ENCODE measurements at regions not wholly inside any gene's neighbourhood (a gene's known extent, or its start where the extent isn't known, plus 50 kb on each side); places are given as distances from the start of the nearest gene placed in this dataset.

DNA sequence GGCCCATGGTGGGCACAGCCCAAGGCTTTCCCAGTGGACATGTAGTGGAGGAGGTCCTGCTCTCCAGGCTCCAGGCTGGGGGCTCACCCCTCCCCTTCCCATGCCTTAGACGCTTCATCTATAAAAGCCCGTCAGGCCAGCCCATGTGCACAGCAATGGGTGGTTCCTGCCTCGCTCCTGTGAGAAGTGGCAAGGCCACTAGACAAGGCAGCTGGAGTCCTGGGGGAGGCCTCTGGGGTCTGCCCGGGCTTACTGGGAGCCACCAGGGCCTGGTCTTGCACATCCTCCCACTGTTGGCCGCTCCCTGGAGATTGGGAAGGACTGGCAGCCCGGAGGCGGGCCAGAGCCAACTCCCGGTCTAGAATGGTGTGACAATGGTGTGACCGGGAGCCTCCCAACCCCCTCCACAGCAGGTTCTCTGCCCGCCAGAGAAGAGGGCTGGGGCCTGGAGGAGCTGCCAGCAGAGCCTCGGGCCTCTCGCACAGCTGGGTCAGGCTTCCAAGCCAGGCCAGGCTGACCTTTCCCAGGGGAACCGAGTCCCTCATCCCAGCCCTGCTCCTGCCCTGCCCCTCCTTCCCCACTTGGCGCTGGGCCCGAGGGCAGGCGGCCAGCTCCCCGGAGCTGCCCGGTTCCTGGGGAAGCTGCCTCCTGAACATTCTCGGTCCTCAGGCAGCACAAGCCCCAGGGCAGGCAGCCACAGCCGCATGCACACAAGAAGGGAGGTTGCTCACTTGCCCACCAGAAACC is 97.9 kb downstream of the RFLNA start:
- no peak for DNase-seq

DNA sequence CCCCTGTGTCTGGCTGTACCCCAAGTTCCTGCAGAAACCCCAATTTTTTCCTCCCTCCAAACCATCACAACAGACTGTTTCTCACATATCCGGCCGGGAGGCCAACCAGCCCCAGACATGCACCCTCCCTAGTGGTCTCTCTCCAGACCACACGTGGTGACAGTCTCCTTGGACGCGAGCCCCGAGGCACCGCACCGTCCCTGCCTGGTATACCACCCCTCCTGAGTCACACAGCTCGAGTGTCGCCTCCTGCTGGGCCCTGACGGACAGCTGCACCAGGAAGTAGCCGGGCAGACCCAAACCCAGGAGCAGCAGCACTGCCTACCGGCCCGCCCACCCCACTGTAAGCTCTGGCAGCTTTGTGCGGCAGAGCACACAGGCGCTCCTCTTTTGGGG is 97.4 kb downstream of the RFLNA start:
- no peak for DNase-seq

DNA sequence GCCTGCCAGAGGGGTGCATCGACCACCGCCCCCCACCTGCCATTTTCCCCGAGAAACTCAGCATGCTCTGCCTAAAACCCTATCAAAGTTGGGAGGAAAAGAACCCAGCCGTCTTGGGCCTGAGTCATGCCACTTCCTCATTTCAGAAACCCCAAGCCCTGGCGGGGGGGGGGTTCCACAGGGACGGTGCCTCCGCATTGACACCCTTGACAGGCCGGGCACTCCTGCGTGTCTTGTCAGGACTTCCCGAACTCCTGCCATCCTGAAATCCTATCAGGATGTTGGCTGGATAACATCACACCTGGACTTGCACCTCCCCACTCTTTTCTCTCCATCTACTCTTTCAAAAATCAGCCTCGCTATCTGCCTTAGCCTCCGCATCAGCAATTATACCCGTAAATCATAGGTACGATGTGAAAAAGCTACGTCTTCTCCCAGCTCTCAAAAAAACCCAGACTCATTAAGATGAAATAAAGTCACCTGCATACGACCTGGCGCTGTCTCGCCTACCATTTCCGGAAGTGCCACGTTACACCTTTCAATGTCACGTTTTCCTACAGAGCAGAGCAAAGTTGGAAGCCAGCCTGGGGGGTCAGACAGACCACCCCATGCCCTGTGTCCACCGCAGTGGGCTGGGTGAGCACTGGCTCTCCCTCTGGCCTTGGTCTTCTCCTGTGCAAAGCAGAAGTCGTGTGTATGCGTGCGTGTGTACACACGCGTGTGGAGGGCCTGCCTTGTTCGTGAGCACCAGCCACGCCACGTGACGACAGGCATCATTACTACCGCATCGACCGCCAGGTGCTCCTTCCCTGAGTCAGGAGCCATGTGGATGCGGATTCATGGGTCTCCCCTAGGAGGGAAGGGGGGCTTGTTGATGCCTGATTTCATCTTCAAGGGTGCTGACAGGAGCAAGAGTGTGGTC is 96.7 kb downstream of the RFLNA start:
- peak; percentile 29 for DNase-seq

DNA sequence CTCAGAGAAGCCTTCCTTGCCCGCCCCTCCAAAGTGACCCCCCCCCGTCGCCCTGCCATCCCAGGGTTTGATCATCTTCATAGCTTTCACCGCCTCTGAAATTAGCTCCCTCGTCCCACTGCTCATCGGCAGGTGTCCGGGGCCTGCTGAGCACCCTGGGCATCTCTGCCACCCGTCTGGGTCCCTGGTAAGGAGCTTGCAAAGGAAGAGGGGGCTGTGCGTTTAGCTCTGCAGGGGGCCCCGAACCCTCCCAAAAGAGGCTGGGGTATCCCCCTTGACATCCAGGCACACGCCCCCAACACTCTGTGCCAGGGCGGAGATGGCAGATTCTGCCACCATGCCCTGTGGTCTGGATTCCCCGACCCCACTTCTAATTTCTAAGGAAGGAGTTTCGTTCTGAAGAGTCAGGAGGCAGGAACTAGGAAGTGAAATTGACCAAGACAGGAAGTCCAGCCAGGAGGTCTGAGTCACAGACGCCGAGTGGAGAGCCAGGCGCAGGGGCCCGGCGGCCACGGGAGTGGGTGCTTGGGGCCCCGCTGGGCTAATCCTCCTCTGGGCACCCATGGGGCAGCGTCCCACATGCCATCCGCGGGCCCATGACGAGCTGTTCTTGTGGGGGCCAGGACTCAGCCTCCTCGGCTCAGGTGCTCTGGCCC is 95.7 kb downstream of the RFLNA start:
- DNase-seq: peak; percentile 12

DNA sequence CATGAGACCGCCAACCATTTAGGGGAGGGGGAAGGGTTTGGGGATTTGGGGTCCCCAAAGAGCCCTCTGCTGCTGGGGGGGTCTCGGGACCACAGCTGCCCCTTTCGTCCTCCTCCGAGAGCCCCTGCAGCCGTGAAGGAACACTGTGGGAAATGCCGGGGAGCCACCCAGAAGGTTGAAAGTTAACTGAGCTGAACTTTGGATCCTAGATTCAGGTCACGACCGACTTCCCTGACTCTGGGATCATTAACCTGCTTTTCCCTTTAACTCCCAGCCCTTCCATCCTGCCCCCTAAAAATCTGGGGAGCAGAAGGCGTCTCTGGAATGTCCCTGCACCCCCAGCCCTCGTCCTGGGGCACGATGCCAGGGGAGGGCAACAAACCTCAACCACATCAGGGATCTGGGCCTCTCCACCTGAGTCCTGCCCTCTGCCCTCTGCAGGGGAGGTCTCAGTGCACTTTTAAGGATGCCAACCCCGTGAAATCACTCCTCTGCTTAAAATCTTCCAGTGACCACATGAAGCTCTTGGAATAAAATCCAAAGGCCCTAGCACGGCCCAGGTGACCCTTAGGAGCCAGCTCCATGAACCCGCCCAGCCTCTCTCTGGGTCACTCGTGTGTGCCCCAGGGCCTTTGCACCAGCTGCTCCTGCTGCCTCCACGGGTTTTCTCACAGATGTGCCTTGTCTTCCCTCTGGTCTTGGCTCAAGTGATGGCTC is 95.0 kb downstream of the RFLNA start:
- no peak for DNase-seq

DNA sequence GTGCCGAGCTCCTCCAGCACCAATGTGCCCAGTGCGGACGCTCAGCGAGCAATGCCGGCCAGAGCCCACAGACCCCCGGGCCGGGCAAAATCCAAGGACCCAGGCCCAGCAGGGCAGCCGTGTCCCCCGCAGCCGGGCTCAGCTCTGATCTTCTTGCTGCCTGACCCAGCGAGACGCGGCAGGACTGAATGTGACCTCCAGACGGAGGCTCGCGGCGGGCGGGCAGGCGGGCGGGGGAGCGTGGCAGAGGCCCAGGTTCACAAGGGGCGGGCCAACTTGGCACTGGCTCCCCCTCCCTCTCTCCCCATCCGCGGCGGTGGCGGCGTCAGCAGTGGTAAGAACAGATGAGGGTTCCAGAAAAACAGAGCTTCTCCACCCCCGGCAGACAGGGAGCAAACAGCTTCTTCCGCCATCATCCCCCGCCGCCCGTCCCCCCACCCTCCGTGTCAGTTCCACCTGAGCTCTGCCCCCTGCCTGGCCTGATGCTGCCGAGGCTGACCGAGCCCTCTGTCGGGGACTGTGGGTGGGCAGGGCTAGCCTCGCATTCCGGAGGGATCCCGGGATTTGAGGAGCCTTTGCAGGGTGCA is 94.3 kb downstream of the RFLNA start:
- peak; percentile 59 for DNase-seq

DNA sequence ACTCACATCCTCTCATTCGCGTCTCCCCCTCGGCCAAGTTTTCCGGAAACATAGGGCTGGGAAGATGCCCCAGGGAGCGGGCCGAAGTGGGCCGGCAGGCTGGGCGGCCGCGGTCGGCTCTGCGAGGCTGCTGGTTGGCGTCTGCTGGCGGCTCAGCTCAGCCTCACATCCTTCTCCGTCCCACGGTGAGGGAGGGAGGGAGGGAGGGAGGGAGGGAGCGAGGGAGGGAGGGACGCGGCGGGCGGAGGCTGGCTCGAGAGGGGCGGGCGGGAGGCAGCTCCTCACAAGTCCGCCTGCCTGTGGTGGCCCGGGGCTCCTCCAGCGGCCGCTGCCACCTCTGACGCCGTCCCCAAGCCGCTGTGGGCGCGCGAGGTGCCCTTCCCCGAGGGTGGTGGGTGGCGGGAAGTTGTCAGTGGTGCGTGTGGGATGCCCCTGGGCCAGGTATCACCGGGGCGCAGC is 93.8 kb downstream of the RFLNA start:
- peak; percentile 36 for DNase-seq

DNA sequence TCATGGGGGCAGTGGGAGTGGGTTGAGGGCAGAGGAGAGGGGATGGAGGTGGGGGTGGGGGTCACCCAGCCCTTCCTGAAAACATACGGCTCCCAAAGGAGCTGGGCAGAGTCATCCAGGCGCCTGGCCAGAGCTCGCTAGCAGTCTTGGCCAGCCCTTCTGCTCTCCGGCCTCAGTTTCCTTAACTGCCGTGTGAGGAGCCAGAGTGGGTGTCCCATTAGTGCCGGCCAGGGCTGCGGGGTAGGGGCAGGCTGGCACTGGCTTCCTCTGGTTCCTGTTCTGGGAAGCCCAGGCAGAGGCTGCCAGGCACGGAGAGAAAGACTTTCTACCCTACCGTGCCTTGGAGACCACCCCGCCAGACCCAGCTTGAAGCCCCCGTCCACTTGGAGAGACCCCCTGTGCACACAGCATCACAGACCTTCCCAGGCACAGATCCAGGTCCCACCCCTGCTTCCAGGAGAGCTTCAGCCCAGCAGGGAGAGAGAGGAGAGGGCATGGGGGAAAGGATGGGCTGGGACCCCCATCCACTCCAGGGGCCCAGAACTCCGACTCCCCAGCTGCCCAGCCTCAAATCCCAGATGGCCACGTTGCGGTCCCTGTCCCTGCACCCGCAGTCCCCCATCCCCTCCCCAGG is 93.3 kb downstream of the RFLNA start:
- no peak for DNase-seq

DNA sequence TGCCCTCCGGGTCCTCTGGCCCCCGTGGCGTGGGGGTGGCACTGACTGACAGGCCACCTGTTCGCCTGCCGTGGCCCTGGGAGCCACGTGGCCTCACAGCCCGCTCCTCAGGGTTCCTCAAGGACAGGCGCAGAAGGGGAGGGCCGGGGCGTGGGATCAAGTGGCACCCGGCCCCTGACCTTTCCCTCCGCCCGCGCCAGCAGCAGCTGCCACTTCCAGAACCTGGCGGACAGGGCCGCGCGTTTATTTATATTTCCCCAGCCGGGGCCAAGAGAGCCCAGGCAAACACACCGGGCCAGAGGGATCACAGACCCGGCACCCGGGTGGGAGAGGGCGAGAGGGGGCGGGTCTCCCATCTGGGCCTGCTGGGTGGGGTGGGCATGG is 92.6 kb downstream of the RFLNA start:
- no peak for DNase-seq

DNA sequence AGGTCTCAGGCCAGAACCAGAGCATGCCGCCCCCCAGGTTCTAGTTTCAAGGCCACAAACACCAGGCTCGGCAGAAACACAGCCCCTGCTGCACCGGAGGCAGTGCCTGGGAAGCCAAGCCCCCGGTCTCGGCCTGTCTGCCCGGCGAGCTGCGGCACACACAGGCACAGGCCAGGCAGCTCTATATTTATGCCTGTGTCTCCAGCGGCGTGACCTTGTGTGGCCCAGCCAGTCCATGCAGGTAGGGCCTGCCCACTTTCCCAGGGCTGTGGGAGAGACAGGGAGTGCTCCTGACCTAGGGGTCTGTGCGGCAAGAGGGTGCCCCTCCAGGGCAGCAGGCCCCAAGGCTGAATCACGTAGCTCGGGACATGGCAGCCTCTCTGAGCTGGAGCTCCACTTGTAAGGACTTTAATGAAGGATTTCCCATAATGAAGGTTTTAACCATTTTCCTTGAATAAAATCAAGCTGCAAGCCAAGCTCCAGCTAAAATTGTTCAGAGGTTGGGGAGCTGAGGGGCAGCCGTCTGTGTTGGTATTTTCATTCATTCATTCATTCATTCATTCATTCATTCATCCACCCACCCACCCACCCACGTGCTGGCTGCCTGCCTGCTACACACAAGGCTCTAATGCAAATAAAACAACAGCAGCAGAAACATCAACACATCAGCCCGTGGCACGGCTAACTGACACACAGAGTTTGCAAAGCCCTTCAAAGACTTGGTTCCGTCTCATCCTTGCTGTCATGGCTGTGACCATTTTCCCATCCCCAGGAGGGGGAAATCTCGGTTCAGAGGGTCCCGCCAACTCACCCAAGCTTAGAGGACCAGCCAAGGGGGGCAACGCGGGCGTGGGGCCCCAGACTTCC is 92.0 kb downstream of the RFLNA start:
- DNase-seq: no peak

DNA sequence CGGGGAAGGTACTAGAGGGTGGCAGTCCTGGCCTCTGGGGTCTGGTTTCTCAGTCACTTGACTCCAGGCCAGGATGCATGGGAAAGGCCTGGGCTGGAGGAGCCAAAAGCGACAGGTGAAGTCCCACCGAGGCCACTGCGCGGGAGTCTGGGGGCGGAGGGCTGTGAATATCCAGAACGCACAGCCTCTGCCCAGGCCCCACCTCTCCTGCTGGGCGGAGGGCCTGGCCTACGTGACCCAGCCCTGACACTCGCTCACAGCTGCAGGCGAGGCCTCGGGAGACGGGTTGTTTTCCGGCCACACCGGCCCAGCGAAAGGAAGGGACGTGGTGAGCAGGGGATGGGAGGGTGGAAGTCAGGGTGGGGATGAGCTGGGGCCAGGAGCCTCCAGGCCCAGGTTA is 91.2 kb downstream of the RFLNA start:
- no peak for DNase-seq

DNA sequence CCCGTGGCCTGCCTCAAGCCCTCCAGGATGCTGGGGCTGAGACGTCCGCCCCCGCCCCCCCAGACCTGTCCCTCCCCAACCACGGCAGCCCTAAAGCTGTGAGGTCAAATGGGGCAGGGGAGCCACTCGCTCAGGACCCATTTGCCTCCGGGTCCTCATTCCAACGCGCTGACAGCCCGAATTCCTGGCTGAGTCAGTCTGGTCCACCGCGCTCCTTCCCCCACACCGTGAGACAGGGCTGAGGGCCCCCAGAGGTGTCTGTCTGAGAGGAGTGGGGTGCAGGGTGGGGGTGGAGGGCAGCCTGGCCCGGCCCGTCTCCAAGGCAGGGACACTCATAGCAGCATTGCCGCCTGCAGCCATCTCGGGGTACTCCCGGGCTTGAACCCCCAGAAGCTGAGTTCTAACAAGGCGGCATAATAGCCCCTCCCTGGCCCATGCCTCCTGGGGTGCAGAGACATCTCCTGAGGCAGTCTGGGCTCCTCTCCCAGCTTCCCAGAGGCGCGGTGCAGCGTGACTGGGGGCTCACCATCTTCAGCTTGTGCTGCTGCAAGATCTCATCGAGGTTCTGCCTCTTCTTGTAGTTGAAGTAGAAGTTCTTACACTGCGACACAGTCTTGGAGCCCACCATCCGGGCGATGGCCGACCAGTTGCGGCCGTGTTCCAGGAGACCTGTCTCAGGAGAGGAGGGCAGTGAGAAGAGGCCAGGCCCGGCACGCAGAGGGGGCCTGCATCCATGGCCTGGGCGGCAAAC is 90.5 kb downstream of the RFLNA start:
- DNase-seq: no peak

DNA sequence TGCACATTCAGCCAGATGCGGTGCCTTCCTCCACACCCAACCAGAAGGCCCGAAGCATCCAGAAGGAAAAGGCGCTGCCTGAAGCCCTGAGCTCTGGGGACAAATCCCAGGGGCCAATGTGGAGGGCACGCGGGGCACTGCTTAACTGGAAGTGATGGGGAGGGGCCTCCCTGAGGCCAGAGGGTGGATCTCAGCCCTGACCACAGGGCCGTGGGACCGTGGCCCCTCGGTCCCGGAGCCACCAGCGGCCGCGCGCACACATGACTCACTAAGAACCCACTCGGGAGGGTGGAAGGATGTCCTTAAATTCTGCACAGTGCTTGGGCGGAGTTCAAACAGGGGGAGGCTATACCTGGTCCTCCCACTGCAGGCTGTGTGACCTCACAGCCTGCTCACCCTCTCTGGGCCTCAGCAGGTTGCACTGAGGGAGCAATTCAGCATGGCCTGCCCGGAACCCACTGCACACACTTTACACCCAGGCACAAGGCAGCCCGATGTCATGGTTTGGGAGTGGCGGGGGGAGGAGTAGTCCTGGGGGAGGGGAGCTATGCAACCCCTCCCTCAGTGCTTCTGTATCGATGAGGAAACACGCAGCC is 89.5 kb downstream of the RFLNA start:
- no peak for DNase-seq

DNA sequence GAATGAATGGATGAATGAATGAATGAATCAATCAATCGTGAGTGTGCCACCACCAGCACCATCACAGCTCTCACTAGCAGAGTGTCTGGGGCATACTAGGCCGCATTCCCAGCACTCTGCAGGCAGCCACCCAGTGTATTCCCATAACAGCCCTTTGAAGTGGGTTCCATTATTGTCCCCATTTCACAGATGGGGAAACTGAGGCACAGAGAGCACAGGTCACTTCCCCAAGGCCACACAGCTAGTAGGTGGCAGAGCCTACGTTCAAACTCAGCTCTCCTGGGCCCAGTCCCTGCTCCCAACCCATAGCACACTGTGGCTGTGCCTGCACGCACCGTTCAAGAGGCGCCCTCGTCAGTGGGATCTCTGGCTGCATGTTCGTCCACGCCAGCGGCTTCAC is 88.1 kb downstream of the RFLNA start:
- DNase-seq: no peak

DNA sequence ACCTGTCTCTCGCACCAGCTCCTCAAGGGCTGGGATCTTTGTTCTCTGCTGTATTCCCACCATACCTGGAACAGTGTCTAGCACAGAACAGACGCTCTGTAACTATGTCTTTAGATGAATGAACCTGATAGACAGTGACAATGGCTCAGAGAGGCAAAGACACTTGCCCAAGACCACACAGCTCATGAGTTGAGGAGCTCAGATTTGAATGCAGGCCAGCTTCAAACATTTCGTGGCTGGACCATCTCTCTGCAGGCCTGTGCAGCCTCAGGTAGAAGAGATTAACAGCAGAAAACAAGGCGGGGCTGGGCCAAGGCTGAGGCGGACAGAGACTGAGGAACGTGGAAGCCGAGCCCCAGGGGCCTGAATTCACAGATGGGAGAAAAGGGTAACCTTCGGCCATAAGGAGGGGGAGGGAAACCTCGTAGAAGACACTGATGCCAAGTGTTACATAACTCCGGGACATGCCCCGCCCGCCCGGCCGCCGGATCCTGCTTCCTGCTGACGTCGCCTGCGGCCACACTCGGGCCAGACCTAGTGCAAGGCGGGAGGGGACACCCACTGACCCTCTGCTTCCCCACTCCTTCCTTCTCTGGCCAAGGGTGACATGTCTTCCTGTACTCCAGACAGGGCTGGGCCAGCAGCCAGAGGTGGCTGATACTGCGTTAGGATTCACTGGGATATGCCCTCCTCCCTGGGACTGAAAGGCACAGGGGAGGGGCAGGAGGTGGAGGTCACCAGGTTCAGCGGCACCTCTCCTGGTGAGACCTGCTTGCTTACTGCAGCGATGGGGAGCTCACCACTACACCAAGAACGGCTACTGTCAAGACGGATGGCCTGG is 86.8 kb downstream of the RFLNA start:
- no peak for DNase-seq

DNA sequence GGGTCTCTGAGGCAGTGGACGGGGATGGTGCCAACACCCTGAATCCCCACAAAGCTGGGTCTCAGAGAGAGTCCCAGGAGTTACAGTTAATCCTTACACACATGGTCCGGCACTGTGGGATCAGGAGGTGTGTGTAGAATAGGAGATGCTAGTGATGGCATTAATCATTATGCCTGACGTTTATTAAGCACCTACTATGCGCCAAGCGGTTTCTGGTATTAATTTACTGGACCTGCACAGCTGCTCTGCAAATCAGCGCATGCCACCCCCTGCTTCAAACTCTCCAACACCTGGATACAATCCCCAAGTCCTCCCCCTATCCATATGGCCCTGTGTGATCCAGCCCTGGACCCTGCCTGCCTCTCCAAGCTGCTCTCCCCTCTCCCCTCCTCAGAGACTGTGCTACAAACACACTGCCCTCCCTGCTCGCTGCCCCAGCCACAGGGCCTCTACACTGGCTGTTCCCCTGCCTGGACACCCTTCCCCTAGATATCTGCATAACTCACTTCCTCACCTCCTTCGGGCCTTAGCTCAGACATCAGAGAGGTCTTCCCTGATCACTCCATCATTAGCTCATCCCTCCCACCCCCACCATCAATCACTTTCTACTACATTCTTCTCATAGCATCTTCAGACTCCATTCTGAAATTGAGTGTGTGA is 86.0 kb downstream of the RFLNA start:
- DNase-seq: no peak

DNA sequence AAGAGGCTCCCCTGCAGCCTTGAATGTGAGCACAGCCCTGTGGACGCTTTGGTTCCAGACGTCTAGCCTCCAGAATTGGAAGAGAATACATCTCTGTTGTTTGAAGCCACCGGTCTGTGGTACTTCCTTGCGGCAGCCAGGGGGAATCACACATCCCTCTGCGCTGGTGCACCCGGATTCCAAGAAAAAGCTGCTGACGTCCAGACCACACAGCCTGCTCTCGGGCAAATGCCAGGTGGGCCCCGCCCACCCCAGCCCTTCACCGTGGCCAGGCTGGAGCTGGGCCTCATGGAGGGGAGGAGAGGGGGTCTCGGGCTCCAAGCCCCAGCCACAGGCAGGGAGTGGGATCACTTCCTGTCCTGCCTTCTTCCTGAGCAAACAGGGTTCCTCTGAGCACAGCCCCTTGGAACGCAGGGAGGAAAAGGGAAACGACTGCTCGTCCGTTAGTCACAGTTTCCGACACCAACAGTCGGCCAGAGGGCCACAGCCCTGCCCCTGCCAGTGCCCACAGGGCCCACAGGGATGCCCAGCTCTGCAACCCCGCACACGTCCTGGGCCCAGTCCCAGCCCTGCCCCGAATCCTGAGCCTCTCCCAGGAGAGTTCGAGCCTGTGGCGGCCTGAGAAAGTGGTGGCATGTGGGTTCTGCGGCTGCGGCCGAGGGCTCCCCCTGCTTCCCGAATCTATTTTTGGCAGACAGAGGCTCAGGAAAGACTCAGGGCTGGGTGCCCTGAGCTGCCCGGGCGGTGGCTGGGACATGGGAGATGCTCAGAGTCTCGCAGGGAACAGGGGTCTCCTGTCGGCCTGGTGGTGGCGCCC is 85.3 kb downstream of the RFLNA start:
- no peak for DNase-seq

Data from CD4-positive, alpha-beta T cell treated with Interleukin-10 for 1 hour (primary cell).